Tibial artery (tissue), 4 donors: ENCODE measurements at regions not wholly inside any gene's neighbourhood (a gene's known extent, or its start where the extent isn't known, plus 50 kb on each side); places are given as distances from the start of the nearest gene placed in this dataset.

Source experiments
- DNase-seq, 2 donors: peaks; one replicate each; pipeline ENCODE4 v3.0.0-alpha.2; 2019
- H3K27ac ChIP-seq, 2 donors: fragments of 200-600 bp; sonication (generic) in 1 of 2; 1 replicate in 1 of 2; 2 replicates in 1 of 2; pipeline ENCODE4 v1.5.1; 2018 to 2019; ENCODE audit warnings: mild to moderate bottlenecking in 1 of 2
- H3K27me3 ChIP-seq, 2 donors: fragments of 200-600 bp; sonication (generic) in 1 of 2; one replicate each; pipeline versions ENCODE4 v1.5.1 to v1.6.0; 2016 to 2019
- H3K36me3 ChIP-seq, 3 donors: fragments of 200-600 bp; sonication (generic) in 2 of 3; one replicate each; pipeline ENCODE4 v1.5.1; 2016 to 2019; ENCODE audit warnings: mild to moderate bottlenecking in 2 of 3
- H3K4me1 ChIP-seq, 4 donors: fragments of 200-600 bp; sonication (generic) in 2 of 4; 1 replicate in 3 of 4; 2 replicates in 1 of 4; pipeline ENCODE4 v1.5.1; 2016 to 2019
- H3K4me3 ChIP-seq, 2 donors: fragments of 200-600 bp; sonication (generic) in 1 of 2; 1 replicate in 1 of 2; 2 replicates in 1 of 2; pipeline ENCODE4 v1.5.1; 2018 to 2019; ENCODE audit warnings: mild to moderate bottlenecking in 2 of 2
- H3K9me3 ChIP-seq, 3 donors: fragments of 200-600 bp; sonication (generic) in 1 of 3; one replicate each; pipeline ENCODE4 v1.5.1; 2016 to 2019
- intact Hi-C: fragments of 100-400 bp; cut with DNase I; formaldehyde crosslinking; loops from one replicate; pipeline ENCODE4 v1.15.0; 2023; ENCODE audit warnings: low total_unique reads
- TF ChIP-seq, protein P1 (sequence below), 2 experiments: fragments of 200-600 bp in 1 of 2; fragments of 450-650 bp in 1 of 2; IDR thresholded peaks; one replicate each; pipeline ENCODE4 v1.5.1; 2017 to 2019; ENCODE audit warnings: antibody characterized with exemption in 2 of 2, mild to moderate bottlenecking in 1 of 2, moderate library complexity in 1 of 2

DNA sequence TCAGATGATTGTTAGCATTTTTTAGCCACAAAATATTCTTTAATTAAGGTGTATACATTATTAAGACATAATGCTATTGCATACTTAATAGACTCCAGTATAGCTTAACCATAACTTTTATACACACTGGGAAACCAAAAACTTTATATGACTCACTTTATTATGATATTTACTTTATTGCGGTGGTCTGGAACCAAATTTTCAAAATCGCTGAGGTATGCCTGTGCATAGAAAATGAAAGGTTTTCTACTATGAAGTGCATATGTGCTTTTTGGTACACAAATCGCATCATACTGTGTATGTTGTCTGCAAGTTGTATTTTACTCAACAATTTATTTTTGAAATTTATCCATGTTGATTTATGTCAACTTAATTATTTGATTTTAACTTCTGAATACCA, 875.1 kb downstream of the SLC4A3 start:
- H3K27ac ChIP-seq = no peak overlapping the region
- H3K9me3 ChIP-seq = peaks cover 0 to 4% (median 0%) of the 10 kb centered on the region in 3 donors
- TF ChIP-seq, protein P1, sequence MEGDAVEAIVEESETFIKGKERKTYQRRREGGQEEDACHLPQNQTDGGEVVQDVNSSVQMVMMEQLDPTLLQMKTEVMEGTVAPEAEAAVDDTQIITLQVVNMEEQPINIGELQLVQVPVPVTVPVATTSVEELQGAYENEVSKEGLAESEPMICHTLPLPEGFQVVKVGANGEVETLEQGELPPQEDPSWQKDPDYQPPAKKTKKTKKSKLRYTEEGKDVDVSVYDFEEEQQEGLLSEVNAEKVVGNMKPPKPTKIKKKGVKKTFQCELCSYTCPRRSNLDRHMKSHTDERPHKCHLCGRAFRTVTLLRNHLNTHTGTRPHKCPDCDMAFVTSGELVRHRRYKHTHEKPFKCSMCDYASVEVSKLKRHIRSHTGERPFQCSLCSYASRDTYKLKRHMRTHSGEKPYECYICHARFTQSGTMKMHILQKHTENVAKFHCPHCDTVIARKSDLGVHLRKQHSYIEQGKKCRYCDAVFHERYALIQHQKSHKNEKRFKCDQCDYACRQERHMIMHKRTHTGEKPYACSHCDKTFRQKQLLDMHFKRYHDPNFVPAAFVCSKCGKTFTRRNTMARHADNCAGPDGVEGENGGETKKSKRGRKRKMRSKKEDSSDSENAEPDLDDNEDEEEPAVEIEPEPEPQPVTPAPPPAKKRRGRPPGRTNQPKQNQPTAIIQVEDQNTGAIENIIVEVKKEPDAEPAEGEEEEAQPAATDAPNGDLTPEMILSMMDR (IDR thresholded peaks at IDR 0.05) = no peak
- H3K4me3 ChIP-seq = no peak overlapping the region
- H3K4me1 ChIP-seq = no peaks in the 10 kb centered on the region
- no peaks in the 10 kb centered on the region for H3K27me3 ChIP-seq
- H3K36me3 ChIP-seq = no peaks in the 10 kb centered on the region
- intact Hi-C loops = no loop called here
- DNase-seq = no peak

DNA sequence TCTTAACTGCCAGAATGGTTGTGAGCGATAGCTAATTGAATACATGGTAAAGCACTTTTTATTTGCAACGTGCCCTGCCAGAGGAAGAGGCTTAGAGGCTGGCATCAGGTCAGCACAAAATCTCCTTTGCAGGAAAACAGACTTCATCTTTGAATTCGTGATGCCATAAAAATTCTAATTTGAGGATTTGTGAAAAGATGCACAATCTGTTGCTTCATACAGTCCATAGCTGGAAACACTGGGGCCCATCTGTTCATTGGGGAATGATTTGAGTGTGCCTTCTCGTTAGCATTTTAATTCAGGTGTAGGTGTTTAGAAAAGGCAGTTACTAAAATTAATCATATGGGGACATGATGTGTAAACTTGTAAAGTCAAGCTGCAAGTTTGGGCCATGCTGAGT, 876.0 kb downstream of the SLC4A3 start:
- Histone ChIP-seq H3K9me3 (peaks cover 0 to 4% (median 0%) of the 10 kb centered on the region in 3 donors), H3K27me3 (no peaks in the 10 kb centered on the region), H3K4me3 (no peak overlapping the region), H3K27ac (no peak overlapping the region), H3K4me1 (no peaks in the 10 kb centered on the region), H3K36me3 (no peaks in the 10 kb centered on the region)
- intact Hi-C loops = no loop called here
- no peak for DNase-seq
- TF ChIP-seq, protein P1 (IDR thresholded peaks at IDR 0.05) = no peak

DNA sequence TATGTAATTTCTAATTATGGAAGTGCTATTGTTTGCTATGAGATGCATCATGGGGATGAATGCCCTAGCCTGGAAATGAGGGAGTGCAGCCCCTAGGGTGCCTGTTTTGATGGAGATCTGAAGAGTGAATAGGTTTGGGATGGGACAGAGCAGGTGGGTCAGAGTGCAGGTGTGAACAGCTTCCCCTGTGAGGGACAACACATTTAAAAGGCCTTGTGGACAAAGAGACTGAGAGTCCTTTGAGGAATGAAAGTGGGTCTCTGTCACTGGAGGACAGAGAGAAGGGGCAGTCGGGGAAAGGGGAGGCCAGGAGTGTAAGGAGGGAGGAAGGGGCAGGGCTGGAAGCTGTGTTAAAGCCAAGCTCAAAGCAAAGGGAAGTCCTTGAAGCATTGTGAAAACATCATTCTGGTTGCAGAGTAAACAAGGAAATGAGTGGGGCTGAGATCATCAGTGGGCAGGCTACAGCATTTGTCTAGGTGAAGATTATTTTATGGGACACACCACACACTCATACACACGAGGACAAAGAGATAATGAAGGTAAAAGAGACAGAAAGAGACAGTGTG, 877.6 kb downstream of the SLC4A3 start:
- Histone ChIP-seq H3K36me3 (no peaks in the 10 kb centered on the region), H3K27me3 (no peaks in the 10 kb centered on the region), H3K27ac (no peak overlapping the region), H3K4me3 (no peak overlapping the region), H3K9me3 (peaks cover 0 to 4% (median 0%) of the 10 kb centered on the region in 3 donors), H3K4me1 (no peaks in the 10 kb centered on the region)
- DNase-seq = no peak
- TF ChIP-seq, protein P1 (IDR thresholded peaks at IDR 0.05) = no peak
- intact Hi-C loops = no loop called here

DNA sequence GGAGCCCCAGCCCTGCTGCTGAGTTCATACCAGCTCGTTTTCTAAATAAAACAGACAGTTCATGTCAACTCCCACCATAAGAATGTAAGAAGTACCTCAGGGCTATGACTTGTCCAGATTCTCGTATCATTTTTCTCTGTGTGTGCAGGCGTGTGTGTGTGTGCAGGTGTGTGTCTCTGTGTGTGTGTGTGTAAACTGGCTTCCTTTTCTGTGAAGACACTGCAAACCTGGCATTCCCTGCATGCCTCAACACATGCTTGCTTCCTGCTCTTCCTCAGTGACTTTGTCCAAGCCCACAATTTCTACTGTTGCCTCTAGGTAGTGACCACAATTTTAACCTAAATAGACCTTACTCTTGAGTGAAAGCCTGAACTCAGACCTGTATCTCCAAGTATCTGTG, 879.0 kb downstream of the SLC4A3 start:
- intact Hi-C loops = no loop called here
- peaks cover 0 to under 1% (median 0%) of the 10 kb centered on the region in 3 donors for H3K9me3 ChIP-seq

GRCh38 chr2:220509096-220509757, 881.8 kb downstream of the SLC4A3 start:
- H3K36me3 ChIP-seq = no peaks in the 10 kb centered on the region
- H3K27me3 ChIP-seq = no peaks in the 10 kb centered on the region
- no peak overlapping the region for H3K4me3 ChIP-seq
- intact Hi-C loops = no loop called here
- no peak for DNase-seq
- H3K27ac ChIP-seq = no peak overlapping the region
- no peaks in the 10 kb centered on the region for H3K4me1 ChIP-seq
- H3K9me3 ChIP-seq = no peaks in the 10 kb centered on the region
- TF ChIP-seq, protein P1 (IDR thresholded peaks at IDR 0.05) = no peak

More for the DNA sequence above, 879.0 kb downstream of the SLC4A3 start:
- DNase-seq = no peak
- TF ChIP-seq, protein P1 (IDR thresholded peaks at IDR 0.05) = no peak
- Histone ChIP-seq H3K4me3 (no peak overlapping the region), H3K4me1 (no peaks in the 10 kb centered on the region), H3K27ac (no peak overlapping the region), H3K27me3 (no peaks in the 10 kb centered on the region), H3K36me3 (no peaks in the 10 kb centered on the region)
